CD14-positive monocyte (primary cell): ENCODE measurements at regions not wholly inside any gene's neighbourhood (a gene's known extent, or its start where the extent isn't known, plus 50 kb on each side); places are given as distances from the start of the nearest gene placed in this dataset.

Source experiments
- DNase-seq, 3 donors: peaks; one replicate each; pipeline ENCODE4 v3.0.0-alpha.2; 2011 to 2022
- H2AFZ ChIP-seq: 2 replicates; pipeline ENCODE4 v1.6.0; 2012; ENCODE audit warnings: mild to moderate bottlenecking, low read depth, low read length, inconsistent platforms; ENCODE audit not compliant: insufficient read depth, poor library complexity, severe bottlenecking
- H3K27ac ChIP-seq, 2 donors: 1 replicate in 1 of 2; 2 replicates in 1 of 2; pipeline ENCODE4 v1.5.1; 2012 to 2013; ENCODE audit warnings: low read length in 2 of 2, control low read depth in 1 of 2, inconsistent platforms in 1 of 2, low read depth in 1 of 2, mild to moderate bottlenecking in 1 of 2
- H3K27me3 ChIP-seq, 2 donors: one replicate each; pipeline versions ENCODE4 v1.6.0 to v1.6.1; 2011 to 2013; ENCODE audit warnings: low read length in 2 of 2; ENCODE audit not compliant: control insufficient read depth in 2 of 2, insufficient read depth in 2 of 2
- H3K36me3 ChIP-seq, 2 donors: replicated peaks in 1 of 2; 1 replicate in 1 of 2; 2 replicates in 1 of 2; pipeline versions ENCODE4 v1.5.1 to v1.6.1; 2012 to 2013; ENCODE audit warnings: low read length in 2 of 2, control low read depth in 1 of 2, inconsistent platforms in 1 of 2, mild to moderate bottlenecking in 1 of 2; ENCODE audit not compliant: insufficient read depth in 2 of 2, control insufficient read depth in 1 of 2
- H3K4me1 ChIP-seq, 2 donors: 1 replicate in 1 of 2; 2 replicates in 1 of 2; pipeline versions ENCODE4 v1.5.1 to v1.6.1; 2012 to 2013; ENCODE audit warnings: low read length in 2 of 2, control low read depth in 1 of 2, inconsistent platforms in 1 of 2, mild to moderate bottlenecking in 1 of 2, moderate library complexity in 1 of 2; ENCODE audit not compliant: insufficient read depth in 2 of 2, control insufficient read depth in 1 of 2
- H3K4me2 ChIP-seq: replicated peaks from 2 replicates; pipeline ENCODE3; 2012; ENCODE audit warnings: low read length, moderate library complexity, mild to moderate bottlenecking; ENCODE audit not compliant: poor library complexity, severe bottlenecking; ENCODE audit errors: extremely low read depth
- H3K4me3 ChIP-seq, 3 experiments: fragments of 200-600 bp in 1 of 3; sonication (generic) in 1 of 3; replicated peaks in 1 of 3; 1 replicate in 2 of 3; 2 replicates in 1 of 3; pipeline ENCODE4 v1.5.1; 2011 to 2013; ENCODE audit warnings: low read length in 3 of 3, mild to moderate bottlenecking in 3 of 3, control low read depth in 2 of 3, low read depth in 2 of 3, inconsistent platforms in 1 of 3, moderate library complexity in 1 of 3
- H3K79me2 ChIP-seq: 2 replicates; pipeline ENCODE4 v1.6.0; 2012; ENCODE audit warnings: mild to moderate bottlenecking, control low read depth, inconsistent platforms, low read length, moderate library complexity; ENCODE audit not compliant: insufficient read depth
- H3K9ac ChIP-seq: 2 replicates; pipeline ENCODE4 v1.6.0; 2017; ENCODE audit warnings: low read length, mild to moderate bottlenecking; ENCODE audit not compliant: insufficient read depth, poor library complexity, severe bottlenecking
- H3K9me3 ChIP-seq, 2 donors: replicated peaks in 1 of 2; 1 replicate in 1 of 2; 2 replicates in 1 of 2; pipeline versions ENCODE4 v1.5.1 to v1.6.1; 2012 to 2013; ENCODE audit warnings: low read length in 2 of 2, control low read depth in 1 of 2; ENCODE audit not compliant: control insufficient read depth in 1 of 2, insufficient read depth in 1 of 2
- H4K20me1 ChIP-seq: 2 replicates; pipeline ENCODE4 v1.6.0; 2012; ENCODE audit warnings: mild to moderate bottlenecking, low read length, control low read depth, moderate library complexity; ENCODE audit not compliant: insufficient read depth
- H3K27ac Mint-ChIP-seq, 7 donors: one replicate each; pipeline ENCODE4 v1.8.0; 2020; ENCODE audit warnings: mild to moderate bottlenecking in 7 of 7, mixed read lengths in 7 of 7, moderate library complexity in 6 of 7, inconsistent platforms in 2 of 7
- H3K27me3 Mint-ChIP-seq, 3 donors: one replicate each; pipeline ENCODE4 v1.8.0; 2021 to 2022; ENCODE audit warnings: low read depth in 3 of 3, mild to moderate bottlenecking in 3 of 3, mixed read lengths in 3 of 3, moderate library complexity in 3 of 3, inconsistent platforms in 1 of 3
- H3K36me3 Mint-ChIP-seq, 2 donors: one replicate each; pipeline ENCODE4 v1.8.0; 2020; ENCODE audit warnings: mixed read lengths in 2 of 2, inconsistent platforms in 1 of 2, mild to moderate bottlenecking in 1 of 2
- H3K4me1 Mint-ChIP-seq: one replicate; pipeline ENCODE4 v1.8.0; 2020; ENCODE audit warnings: mild to moderate bottlenecking, mixed read lengths
- H3K4me3 Mint-ChIP-seq, 2 donors: one replicate each; pipeline ENCODE4 v1.8.0; 2020; ENCODE audit warnings: mild to moderate bottlenecking in 2 of 2, mixed read lengths in 2 of 2, moderate library complexity in 1 of 2
- H3K9me3 Mint-ChIP-seq, 7 donors: one replicate each; pipeline ENCODE4 v1.8.0; 2020 to 2022; ENCODE audit warnings: mixed read lengths in 7 of 7, mild to moderate bottlenecking in 6 of 7, moderate library complexity in 6 of 7, inconsistent platforms in 2 of 7
- CTCF ChIP-seq: fragments of 200-600 bp; IDR thresholded peaks from one replicate; pipeline ENCODE4 v1.8.0; 2022; ENCODE audit warnings: antibody characterized with exemption, mild to moderate bottlenecking
- WGBS: methylation state at CpG from one replicate; pipeline ENCODE4 v1.1.5; 2013; ENCODE audit warnings: missing lambda C conversion rate; ENCODE audit not compliant: insufficient coverage; 5-methylcytosine and 5-hydroxymethylcytosine counted together
- intact Hi-C, 2 donors: fragments of 100-400 bp; cut with micrococcal nuclease; formaldehyde crosslinking; loops; one replicate each; pipeline versions ENCODE4 v1.15.0 to v1.15.1; 2023

- H3K4me3 Mint-ChIP-seq, result no peak overlapping the region
- no peaks in the 10 kb centered on the region for H3K36me3 Mint-ChIP-seq
- H3K79me2 ChIP-seq, result no peaks in the 10 kb centered on the region
- no peaks in the 10 kb centered on the region for H3K9me3 ChIP-seq
- peaks cover 0 to 3% (median 0%) of the 10 kb centered on the region in 7 donors for H3K9me3 Mint-ChIP-seq
- no peaks in the 10 kb centered on the region for H3K36me3 ChIP-seq
- H3K27me3 ChIP-seq, result no peaks in the 10 kb centered on the region
- no peak for DNase-seq
- H3K4me1 ChIP-seq, result peaks cover 0 to 10% of the 10 kb centered on the region in 2 donors
- no peak overlapping the region for H3K27ac ChIP-seq
- WGBS, result 93% methylated on average over 11 of the region's 18 CpGs
- no peak overlapping the region for H2AFZ ChIP-seq
- intact Hi-C loops, result no loop called here
- no peak overlapping the region for H3K4me2 ChIP-seq
- TF ChIP-seq CTCF, result no peak
- no peak overlapping the region for H3K27ac Mint-ChIP-seq
- H3K4me3 ChIP-seq, result no peak overlapping the region
- H3K4me1 Mint-ChIP-seq, result peaks cover 5% of the 10 kb centered on the region
- H4K20me1 ChIP-seq, result no peaks in the 10 kb centered on the region
- peaks cover 0 to 6% (median 1%) of the 10 kb centered on the region in 3 donors for H3K27me3 Mint-ChIP-seq
- H3K9ac ChIP-seq, result no peak overlapping the region
Measured at GRCh38 chr1:2931724-2932401, 89.4 kb upstream of the ACTRT2 start.

DNA sequence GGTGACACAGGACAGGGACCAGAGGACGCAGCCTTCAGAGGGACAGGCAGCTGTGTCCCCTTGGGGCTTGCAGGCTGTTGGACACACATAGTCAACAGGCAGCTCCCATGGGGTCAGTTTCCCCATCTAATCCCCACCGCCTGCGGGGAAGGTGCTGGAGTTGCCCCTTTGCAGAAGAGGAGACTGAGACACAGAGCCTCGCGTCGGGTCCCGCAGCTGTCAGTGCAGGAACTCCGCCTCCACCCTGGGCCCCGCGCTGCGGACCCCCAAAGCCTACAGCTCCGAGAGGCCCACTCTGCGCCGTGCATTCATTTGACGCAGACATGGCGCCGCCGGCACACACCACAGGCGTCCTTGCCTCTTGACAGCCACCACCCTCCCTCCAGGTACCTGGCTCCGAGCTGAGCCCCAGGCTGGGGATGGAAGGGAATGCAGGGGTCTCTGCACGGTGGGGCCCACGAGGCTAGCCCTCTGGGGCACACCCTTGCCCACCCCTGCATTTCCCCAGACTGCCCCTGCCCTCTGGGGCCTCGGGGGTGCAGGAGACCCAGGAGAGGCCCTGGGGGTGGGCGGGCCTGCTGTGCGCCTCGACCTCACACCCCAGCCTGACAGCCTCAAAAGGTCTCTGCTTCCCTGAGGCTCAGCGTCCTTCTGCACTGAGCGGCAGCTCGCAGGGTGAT, 88.5 kb upstream of the ACTRT2 start:
- Histone ChIP-seq H3K27ac (no peak overlapping the region), H3K27me3 (no peaks in the 10 kb centered on the region), H3K36me3 (no peaks in the 10 kb centered on the region), H3K9ac (no peak overlapping the region), H3K4me2 (no peak overlapping the region), H3K4me1 (peaks cover 0 to 2% of the 10 kb centered on the region in 2 donors), H2AFZ (no peak overlapping the region), H3K79me2 (no peaks in the 10 kb centered on the region), H3K9me3 (peaks cover 0 to 1% of the 10 kb centered on the region in 2 donors), H3K4me3 (no peak overlapping the region), H4K20me1 (no peaks in the 10 kb centered on the region)
- no peak for DNase-seq
- intact Hi-C loops, result no loop called here
- peaks cover 0 to 4% (median 0%) of the 10 kb centered on the region in 7 donors for H3K9me3 Mint-ChIP-seq
- H3K27me3 Mint-ChIP-seq, result peaks cover 0 to 4% (median 1%) of the 10 kb centered on the region in 3 donors
- WGBS, result 89% methylated on average over 18 of the region's 29 CpGs
- no peak overlapping the region for H3K4me3 Mint-ChIP-seq
- no peaks in the 10 kb centered on the region for H3K36me3 Mint-ChIP-seq
- no peak for TF ChIP-seq CTCF
- H3K4me1 Mint-ChIP-seq, result no peaks in the 10 kb centered on the region
- H3K27ac Mint-ChIP-seq, result no peak overlapping the region
